Stimulated activated CD8-positive, alpha-beta memory T cell treated with anti-CD3 and anti-CD28 coated beads, Interleukin-7, amount 100 ng/mL, for 48 hours (primary cell): ENCODE measurements at regions not wholly inside any gene's neighbourhood (a gene's known extent, or its start where the extent isn't known, plus 50 kb on each side); places are given as distances from the start of the nearest gene placed in this dataset.
"Not testable (repeated sequence)": the region's sequence is repeated elsewhere in the genome, so short reads cannot be mapped to it uniquely, and the experiment has no call there.

ENCODE experiments used
- DNase-seq, 2 donors: peaks; one replicate each; pipeline ENCODE4 v3.0.0-alpha.2; 2020; ENCODE audit warnings: low read depth in 1 of 2; ENCODE audit errors: extremely low read depth in 1 of 2

GRCh38 chr9:28413471-28413870 lies 840.2 kb upstream of the C9orf72 start:
- DNase-seq, result no peak

DNA sequence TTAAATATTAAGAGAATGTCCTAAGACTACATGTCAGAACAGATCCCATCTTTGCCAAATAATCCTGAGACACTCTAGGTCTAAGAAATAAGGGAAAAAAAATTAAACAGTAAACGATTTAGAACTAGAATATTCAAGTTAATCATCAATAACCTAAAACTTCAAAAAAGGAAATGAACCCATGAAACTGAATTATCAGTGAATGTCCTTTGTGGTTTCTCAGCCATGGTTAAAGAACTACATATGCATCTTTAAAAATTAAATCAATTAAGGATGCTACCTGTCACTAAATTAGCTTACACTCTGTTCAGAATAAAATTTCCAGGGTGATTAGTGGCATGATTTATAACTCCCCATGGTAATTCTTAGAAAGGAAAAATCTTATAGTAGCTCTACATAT lies 850.0 kb upstream of the C9orf72 start:
- DNase-seq, result no peak

DNA sequence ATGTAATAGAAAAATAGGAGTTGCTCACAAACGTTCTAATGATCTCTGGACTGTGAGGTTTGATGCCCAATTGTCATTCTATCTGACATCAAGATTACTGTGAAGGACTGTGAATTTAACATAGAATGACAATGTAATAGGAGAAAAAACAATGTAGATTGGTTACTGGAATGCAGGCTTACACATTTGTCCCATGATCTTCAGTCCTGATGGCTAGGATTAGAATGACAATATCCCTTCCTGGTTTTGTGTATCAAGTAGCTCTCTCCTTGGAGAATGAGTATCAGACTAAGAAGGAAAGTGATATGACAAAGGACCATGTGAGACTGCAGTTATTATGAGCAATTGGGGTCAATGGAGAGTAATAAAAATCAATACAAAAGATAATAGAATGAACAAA lies 862.2 kb upstream of the C9orf72 start:
- no peak for DNase-seq

DNA sequence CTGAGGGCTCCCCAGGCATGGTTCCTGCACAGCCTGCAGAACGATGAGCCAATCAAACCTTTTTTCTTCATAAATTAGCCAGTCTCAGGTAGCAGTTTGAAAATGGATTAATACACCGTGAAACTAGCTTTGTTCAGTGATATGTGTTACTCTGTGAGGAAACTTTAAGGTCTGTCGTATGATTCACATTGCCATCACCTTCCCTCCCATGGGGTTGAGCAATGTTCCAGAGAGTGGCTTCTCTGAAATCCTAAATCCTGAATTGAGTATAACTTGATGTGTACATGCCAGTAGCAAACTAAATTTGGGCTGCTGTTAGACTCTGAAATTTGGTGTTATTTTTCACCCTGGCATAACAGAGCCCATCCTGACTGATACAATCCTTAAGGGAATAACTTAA lies 866.4 kb upstream of the C9orf72 start:
- DNase-seq, result no peak

DNA sequence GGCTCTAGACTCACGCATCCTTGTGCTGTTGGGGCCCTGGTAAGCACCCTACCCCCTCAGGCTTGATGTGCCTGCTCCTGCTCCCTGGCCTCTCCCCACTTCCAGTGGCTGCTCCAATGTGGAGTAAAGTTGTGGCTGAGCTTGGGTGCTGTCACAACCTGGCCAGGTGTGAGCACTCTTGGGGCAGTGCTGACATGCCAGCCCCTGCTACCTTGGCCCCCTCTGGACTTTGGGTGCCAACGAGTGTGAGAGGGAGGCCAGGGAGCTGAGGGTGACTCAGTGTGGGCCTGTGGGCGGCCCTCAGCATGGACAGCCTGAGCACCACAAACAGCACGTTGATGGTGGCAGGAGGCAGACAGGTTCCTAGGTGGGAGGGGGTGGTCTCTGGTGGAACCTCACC lies 870.2 kb upstream of the C9orf72 start:
- no peak for DNase-seq

GRCh38 chr9:28444637-28445036 lies 871.4 kb upstream of the C9orf72 start:
- DNase-seq, result no peak

DNA sequence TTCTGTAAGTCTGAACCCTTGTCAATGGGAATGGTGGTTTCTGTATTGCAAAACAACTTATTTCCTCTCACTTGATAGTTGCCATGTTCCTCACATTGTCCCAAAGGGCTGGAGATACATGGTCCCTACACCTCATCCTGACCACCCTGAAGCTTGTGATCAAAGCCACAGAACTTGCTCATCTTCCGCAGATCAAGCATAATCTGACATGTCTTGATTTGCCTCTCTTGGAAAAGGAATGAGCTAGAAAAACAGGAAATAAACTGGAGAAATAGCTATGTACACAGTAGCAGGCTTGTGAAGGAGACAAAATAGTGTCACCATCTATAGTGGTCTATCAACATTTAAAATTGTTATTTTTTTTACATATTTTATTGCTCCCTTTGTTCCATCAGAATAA lies 871.9 kb upstream of the C9orf72 start:
- no peak for DNase-seq

DNA sequence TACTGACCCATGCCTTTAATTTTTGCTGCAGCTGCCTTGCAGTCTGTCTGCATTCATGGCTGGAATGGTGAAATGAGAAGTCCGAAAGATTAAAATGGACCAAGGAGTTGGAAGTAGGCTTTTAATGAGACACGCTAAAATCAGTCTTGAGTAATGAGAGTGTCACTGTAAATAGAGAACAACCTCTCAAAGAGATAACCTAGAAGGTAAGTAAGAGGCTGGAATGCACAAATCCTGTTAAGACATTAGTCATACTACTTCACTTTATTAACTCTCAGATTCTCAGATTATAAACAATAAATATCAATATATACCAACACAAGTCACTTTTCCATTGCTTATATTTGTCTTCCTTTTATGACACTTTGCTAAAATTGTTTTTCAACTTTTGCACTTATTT lies 880.6 kb upstream of the C9orf72 start:
- no peak for DNase-seq

DNA sequence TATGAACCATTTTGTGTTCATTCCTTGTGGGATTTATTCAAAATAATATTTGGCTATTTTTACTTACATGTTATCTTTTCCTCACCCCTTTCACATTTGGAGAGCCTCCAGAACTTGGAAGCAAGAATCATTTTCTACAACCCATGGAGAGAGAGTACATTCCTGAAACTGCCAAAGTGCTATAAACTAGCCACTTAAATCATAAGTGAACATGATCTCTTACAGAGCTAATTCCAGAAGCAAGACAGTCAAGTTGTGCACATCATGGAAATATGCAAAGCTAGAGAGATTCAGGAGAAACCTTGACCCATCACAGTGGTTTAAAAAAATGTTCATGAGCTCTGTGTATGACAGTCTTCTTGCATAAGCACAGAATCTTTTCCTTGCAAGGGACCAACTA lies 883.6 kb upstream of the C9orf72 start:
- DNase-seq, result no peak

DNA sequence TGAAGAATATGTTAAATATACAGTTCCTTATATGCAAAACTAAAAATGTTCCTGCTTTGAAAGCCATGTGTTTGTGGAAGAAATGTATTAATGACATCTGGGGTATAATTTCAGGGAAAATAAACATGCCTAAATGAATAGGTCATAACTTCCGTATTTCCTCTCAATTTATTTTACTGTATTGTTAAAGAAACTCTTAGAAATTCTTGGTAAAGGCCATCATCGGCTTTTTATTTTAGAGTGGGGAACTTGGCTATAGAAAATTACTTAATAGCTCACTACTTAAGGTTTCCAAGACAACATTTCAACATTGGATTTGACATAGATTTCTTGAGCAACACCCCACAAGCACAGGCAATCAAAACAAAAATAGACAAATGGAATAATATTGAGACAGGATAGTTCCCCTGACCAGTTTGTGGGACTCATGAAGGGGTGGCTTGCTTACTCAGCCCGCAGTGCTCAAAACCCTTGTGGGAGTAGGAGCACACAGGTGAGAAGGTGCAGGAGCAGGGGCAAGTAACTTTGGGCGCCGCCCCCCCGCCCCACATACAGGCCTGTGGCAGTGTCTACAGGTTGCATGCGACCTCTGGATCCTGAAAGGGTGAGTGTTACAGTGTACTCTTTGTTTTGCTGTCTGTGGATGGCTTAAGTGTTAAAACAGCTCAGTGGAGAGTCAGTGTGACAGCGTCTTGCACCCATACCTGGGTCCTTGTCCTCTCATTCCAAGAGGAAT lies 891.4 kb upstream of the C9orf72 start:
- DNase-seq, result no peak

GRCh38 chr9:28471261-28471660 lies 898.0 kb upstream of the C9orf72 start:
- no peak for DNase-seq

- DNase-seq, result no peak
These were observed 914.3 kb upstream of the C9orf72 start for GRCh38 chr9:28487561-28487960.

- DNase-seq, result no peak
These were observed 917.8 kb upstream of the C9orf72 start for GRCh38 chr9:28491121-28491520.

GRCh38 chr9:28498168-28498567 lies 924.9 kb upstream of the C9orf72 start:
- DNase-seq, result not testable (repeated sequence)

DNA sequence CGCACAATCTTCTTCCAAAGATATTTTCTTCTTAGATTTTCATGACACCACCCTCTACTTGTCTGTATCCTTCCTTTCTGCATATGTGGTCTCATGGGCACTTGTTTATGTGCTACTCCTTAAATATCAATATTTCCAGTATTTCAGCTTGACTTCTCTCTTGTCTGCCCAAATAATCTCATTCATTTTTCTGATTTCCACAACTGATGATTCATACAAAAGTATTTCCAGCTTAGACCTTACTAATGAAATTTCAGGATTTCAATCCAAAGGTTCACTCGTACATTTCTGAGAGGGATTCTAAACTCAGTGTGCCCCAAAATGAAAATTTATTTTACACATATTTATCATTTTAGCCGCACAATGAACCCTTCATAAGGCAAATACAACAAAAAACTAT lies 928.9 kb upstream of the C9orf72 start:
- no peak for DNase-seq

DNA sequence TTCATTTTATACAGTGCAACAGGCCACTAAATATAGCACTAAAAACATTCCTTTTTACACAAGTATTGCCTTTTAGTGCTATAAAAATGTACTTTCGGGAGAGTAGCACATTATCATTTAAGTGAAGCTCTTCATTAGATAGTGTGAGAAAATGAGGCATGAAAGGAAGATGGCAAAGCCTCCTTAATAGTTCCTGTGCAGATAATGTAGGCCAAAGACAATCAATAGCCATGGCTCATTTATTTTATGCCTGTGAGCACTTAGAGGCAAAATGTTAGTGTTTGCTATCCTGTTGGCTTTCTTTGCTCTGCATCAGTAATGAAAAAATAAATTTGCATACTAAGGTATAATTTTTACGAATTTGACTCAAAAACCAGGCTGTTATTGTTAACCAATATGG lies 929.5 kb upstream of the C9orf72 start:
- no peak for DNase-seq

DNA sequence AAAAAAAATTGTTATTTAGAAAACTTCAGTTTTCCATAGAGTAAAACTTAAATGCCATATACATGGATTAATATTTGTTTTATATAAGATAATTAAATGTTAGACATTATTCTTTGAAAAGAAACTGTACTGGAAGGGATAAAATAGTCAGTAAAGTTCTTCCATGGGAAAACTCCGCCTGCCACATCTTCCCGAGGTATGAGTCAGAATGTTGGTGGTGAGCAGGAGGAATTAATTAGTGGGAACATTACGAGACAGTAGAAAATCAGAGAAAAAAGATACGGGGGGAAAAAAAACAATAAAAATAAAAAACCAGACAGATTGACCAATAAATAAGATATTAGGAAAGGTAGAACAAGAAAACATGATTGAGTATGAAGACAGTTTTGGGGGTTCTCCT lies 930.3 kb upstream of the C9orf72 start:
- no peak for DNase-seq

DNA sequence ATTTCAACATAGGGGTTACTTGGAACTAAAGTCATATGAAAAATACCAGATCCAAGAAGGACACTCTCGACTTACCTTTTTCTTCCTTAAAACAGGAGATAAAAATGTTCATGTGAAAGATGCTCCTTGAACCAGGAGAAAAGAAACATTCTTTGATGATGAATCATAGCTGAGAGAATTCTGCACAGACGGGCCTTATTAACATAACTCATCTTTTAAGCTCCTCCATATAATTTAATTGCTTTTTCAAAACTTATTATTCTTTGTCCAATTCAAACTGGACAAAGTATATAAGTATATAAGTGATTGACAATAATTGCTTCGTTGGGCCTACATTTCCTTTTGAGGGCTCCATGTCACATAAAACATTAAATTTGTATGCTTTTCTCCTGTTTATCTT lies 945.2 kb upstream of the C9orf72 start:
- DNase-seq, result no peak

DNA sequence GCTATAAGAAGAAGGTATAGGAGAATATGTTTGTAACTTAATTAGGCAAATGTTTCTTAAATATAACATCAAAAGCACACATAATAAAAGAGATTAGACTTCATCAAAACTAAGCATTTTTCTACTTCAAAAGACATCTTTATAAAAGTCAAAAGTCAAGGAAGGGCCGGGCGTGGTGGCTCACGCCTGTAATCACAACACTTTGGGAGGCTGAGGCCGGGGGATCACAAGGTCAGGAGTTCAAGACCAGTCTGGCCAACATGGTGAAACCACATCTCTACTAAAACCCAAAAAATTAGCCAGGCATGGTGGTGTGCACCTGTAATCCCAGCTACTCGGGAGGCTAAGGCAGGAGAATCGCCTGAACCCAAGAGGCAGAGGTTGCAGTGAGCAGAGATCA lies 951.0 kb upstream of the C9orf72 start:
- DNase-seq, result not testable (repeated sequence)

DNA sequence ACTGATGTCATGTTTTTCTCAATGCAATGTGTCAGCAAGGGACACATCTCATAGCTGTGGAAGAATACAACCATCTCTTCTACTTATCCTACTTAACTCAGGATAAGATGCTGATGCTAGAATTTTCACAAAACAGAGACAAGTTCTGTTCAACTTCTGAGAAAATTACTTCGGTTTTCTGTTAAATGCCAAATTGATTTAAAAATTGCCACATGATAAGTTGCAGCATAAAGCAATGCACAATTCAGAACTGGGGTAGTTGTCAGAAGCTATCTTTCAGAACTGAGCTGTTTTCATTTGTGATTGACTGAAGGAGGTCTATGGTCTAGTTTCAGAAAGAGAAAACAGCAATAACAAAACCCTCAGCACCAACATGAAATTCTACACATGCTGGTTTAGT lies 954.8 kb upstream of the C9orf72 start:
- DNase-seq, result no peak

- no peak for DNase-seq
These were observed 964.9 kb upstream of the C9orf72 start for GRCh38 chr9:28538132-28538531.

GRCh38 chr9:28539434-28540070 lies 966.3 kb upstream of the C9orf72 start:
- DNase-seq, result no peak

GRCh38 chr9:28542928-28543327 lies 969.6 kb upstream of the C9orf72 start:
- no peak for DNase-seq
